ENCODE measurements at regions not wholly inside any gene's neighbourhood (a gene's known extent, or its start where the extent isn't known, plus 50 kb on each side); places are given as distances from the start of the nearest gene placed in this dataset.

- TF ChIP-seq FOXP2 (optimal IDR thresholded peaks at IDR 0.05; ENCODE audit: control extremely low read depth, extremely low read length, insufficient read depth) (no peak), EZH2 (IDR thresholded peaks at IDR 0.05) (no peak), POLR2AphosphoS5 (IDR thresholded peaks at IDR 0.05; ENCODE audit: borderline replicate concordance, low read depth, low read length) (no peak)
- H3K9ac ChIP-seq (ENCODE audit: insufficient read length): no peak overlapping the region
- DNase-seq (ENCODE audit: low read depth, low spot score): no peak
- H3K4me3 ChIP-seq: no peak overlapping the region
- no peak overlapping the region for H3K27ac ChIP-seq
- no peaks in the 10 kb centered on the region for H3K36me3 ChIP-seq (ENCODE audit: insufficient read depth, low read length)
- no peaks in the 10 kb centered on the region for H3K9me3 ChIP-seq (ENCODE audit: low read depth, low read length)
Measured at GRCh38 chr22:47288680-47289079, 526.2 kb downstream of the TBC1D22A start.

- no peak overlapping the region for H3K27ac ChIP-seq
- DNase-seq (ENCODE audit: low read depth, low spot score): no peak
- H3K4me3 ChIP-seq: no peak overlapping the region
- no peak overlapping the region for H3K9ac ChIP-seq (ENCODE audit: insufficient read length)
- no peaks in the 10 kb centered on the region for H3K36me3 ChIP-seq (ENCODE audit: insufficient read depth, low read length)
- no peaks in the 10 kb centered on the region for H3K9me3 ChIP-seq (ENCODE audit: low read depth, low read length)
- no peak for TF ChIP-seq POLR2AphosphoS5 (IDR thresholded peaks at IDR 0.05; ENCODE audit: borderline replicate concordance, low read depth, low read length)
- no peak for TF ChIP-seq FOXP2 (optimal IDR thresholded peaks at IDR 0.05; ENCODE audit: control extremely low read depth, extremely low read length, insufficient read depth)
- no peak for TF ChIP-seq EZH2 (IDR thresholded peaks at IDR 0.05)
Measured at GRCh38 chr22:47287516-47287915, 525.1 kb downstream of the TBC1D22A start.

- TF ChIP-seq POLR2AphosphoS5 (IDR thresholded peaks at IDR 0.05; ENCODE audit: borderline replicate concordance, low read depth, low read length): no peak
- H3K9ac ChIP-seq (ENCODE audit: insufficient read length): no peak overlapping the region
- H3K9me3 ChIP-seq (ENCODE audit: low read depth, low read length): no peaks in the 10 kb centered on the region
- no peak overlapping the region for H3K4me3 ChIP-seq
- H3K36me3 ChIP-seq (ENCODE audit: insufficient read depth, low read length): no peaks in the 10 kb centered on the region
- DNase-seq (ENCODE audit: low read depth, low spot score): no peak
- H3K27ac ChIP-seq: no peak overlapping the region
Measured at GRCh38 chr22:47286590-47286989, 524.1 kb downstream of the TBC1D22A start.

GRCh38 chr22:47285981-47286380, 523.5 kb downstream of the TBC1D22A start:
- Histone ChIP-seq H3K36me3 (ENCODE audit: insufficient read depth, low read length) (no peaks in the 10 kb centered on the region), H3K9ac (ENCODE audit: insufficient read length) (no peak overlapping the region), H3K9me3 (ENCODE audit: low read depth, low read length) (no peaks in the 10 kb centered on the region), H3K27ac (no peak overlapping the region), H3K4me3 (no peak overlapping the region)
- DNase-seq (ENCODE audit: low read depth, low spot score): no peak
- no peak for TF ChIP-seq FOXP2 (optimal IDR thresholded peaks at IDR 0.05; ENCODE audit: control extremely low read depth, extremely low read length, insufficient read depth)
- TF ChIP-seq EZH2 (IDR thresholded peaks at IDR 0.05): no peak
- TF ChIP-seq POLR2AphosphoS5 (IDR thresholded peaks at IDR 0.05; ENCODE audit: borderline replicate concordance, low read depth, low read length): no peak

GRCh38 chr22:47284822-47285221, 522.4 kb downstream of the TBC1D22A start:
- no peak for DNase-seq (ENCODE audit: low read depth, low spot score)
- Histone ChIP-seq H3K9ac (ENCODE audit: insufficient read length) (no peak overlapping the region), H3K27ac (no peak overlapping the region), H3K4me3 (no peak overlapping the region), H3K9me3 (ENCODE audit: low read depth, low read length) (no peaks in the 10 kb centered on the region), H3K36me3 (ENCODE audit: insufficient read depth, low read length) (no peaks in the 10 kb centered on the region)
- no peak for TF ChIP-seq EZH2 (IDR thresholded peaks at IDR 0.05)
- no peak for TF ChIP-seq POLR2AphosphoS5 (IDR thresholded peaks at IDR 0.05; ENCODE audit: borderline replicate concordance, low read depth, low read length)
- TF ChIP-seq FOXP2 (optimal IDR thresholded peaks at IDR 0.05; ENCODE audit: control extremely low read depth, extremely low read length, insufficient read depth): no peak

- H3K9ac ChIP-seq (ENCODE audit: insufficient read length): no peak overlapping the region
- no peak overlapping the region for H3K4me3 ChIP-seq
- no peak overlapping the region for H3K27ac ChIP-seq
- no peaks in the 10 kb centered on the region for H3K9me3 ChIP-seq (ENCODE audit: low read depth, low read length)
- DNase-seq (ENCODE audit: low read depth, low spot score): no peak
- TF ChIP-seq EZH2 (IDR thresholded peaks at IDR 0.05) (no peak), FOXP2 (optimal IDR thresholded peaks at IDR 0.05; ENCODE audit: control extremely low read depth, extremely low read length, insufficient read depth) (no peak), POLR2AphosphoS5 (IDR thresholded peaks at IDR 0.05; ENCODE audit: borderline replicate concordance, low read depth, low read length) (no peak)
- no peaks in the 10 kb centered on the region for H3K36me3 ChIP-seq (ENCODE audit: insufficient read depth, low read length)
Measured at GRCh38 chr22:47284360-47284759, 521.9 kb downstream of the TBC1D22A start.

- no peak for TF ChIP-seq FOXP2 (optimal IDR thresholded peaks at IDR 0.05; ENCODE audit: control extremely low read depth, extremely low read length, insufficient read depth)
- no peak for TF ChIP-seq EZH2 (IDR thresholded peaks at IDR 0.05)
- TF ChIP-seq POLR2AphosphoS5 (IDR thresholded peaks at IDR 0.05; ENCODE audit: borderline replicate concordance, low read depth, low read length): no peak
- H3K9ac ChIP-seq (ENCODE audit: insufficient read length): no peak overlapping the region
- H3K9me3 ChIP-seq (ENCODE audit: low read depth, low read length): no peaks in the 10 kb centered on the region
- DNase-seq (ENCODE audit: low read depth, low spot score): no peak
- H3K4me3 ChIP-seq: no peak overlapping the region
- no peaks in the 10 kb centered on the region for H3K36me3 ChIP-seq (ENCODE audit: insufficient read depth, low read length)
- no peak overlapping the region for H3K27ac ChIP-seq
Measured at GRCh38 chr22:47283616-47284270, 521.3 kb downstream of the TBC1D22A start.

GRCh38 chr22:47282851-47283250, 520.4 kb downstream of the TBC1D22A start:
- Histone ChIP-seq H3K9ac (ENCODE audit: insufficient read length) (no peak overlapping the region), H3K27ac (no peak overlapping the region), H3K9me3 (ENCODE audit: low read depth, low read length) (no peaks in the 10 kb centered on the region), H3K36me3 (ENCODE audit: insufficient read depth, low read length) (no peaks in the 10 kb centered on the region), H3K4me3 (no peak overlapping the region)
- no peak for TF ChIP-seq POLR2AphosphoS5 (IDR thresholded peaks at IDR 0.05; ENCODE audit: borderline replicate concordance, low read depth, low read length)
- no peak for TF ChIP-seq EZH2 (IDR thresholded peaks at IDR 0.05)
- TF ChIP-seq FOXP2 (optimal IDR thresholded peaks at IDR 0.05; ENCODE audit: control extremely low read depth, extremely low read length, insufficient read depth): no peak
- no peak for DNase-seq (ENCODE audit: low read depth, low spot score)

- DNase-seq (ENCODE audit: low read depth, low spot score): no peak
- no peak overlapping the region for H3K9ac ChIP-seq (ENCODE audit: insufficient read length)
- no peak overlapping the region for H3K27ac ChIP-seq
- no peaks in the 10 kb centered on the region for H3K36me3 ChIP-seq (ENCODE audit: insufficient read depth, low read length)
- TF ChIP-seq FOXP2 (optimal IDR thresholded peaks at IDR 0.05; ENCODE audit: control extremely low read depth, extremely low read length, insufficient read depth) (no peak), POLR2AphosphoS5 (IDR thresholded peaks at IDR 0.05; ENCODE audit: borderline replicate concordance, low read depth, low read length) (no peak), EZH2 (IDR thresholded peaks at IDR 0.05) (no peak)
- H3K4me3 ChIP-seq: no peak overlapping the region
- no peaks in the 10 kb centered on the region for H3K9me3 ChIP-seq (ENCODE audit: low read depth, low read length)
Measured at GRCh38 chr22:47282366-47282765, 519.9 kb downstream of the TBC1D22A start.
